HEK293T (cell line): ENCODE measurements at regions not wholly inside any gene's neighbourhood (a gene's known extent, or its start where the extent isn't known, plus 50 kb on each side); places are given as distances from the start of the nearest gene placed in this dataset.

Experiments used
- CTCF ChIA-PET: fragments of 350-600 bp; formaldehyde crosslinking; extraction: SDS; loops from one replicate; lab custom pipeline; 2021; ENCODE audit warnings: antibody characterized with exemption, inconsistent platforms; lab: Yijun Ruan, JAX
- POLR2A ChIA-PET: fragments of 350-600 bp; formaldehyde crosslinking; extraction: SDS; loops from one replicate; lab custom pipeline; 2020; ENCODE audit warnings: antibody characterized with exemption, inconsistent platforms; lab: Yijun Ruan, JAX
- DNase-seq: peaks from one replicate; pipeline ENCODE4 v3.0.0; 2012; ENCODE audit warnings: mixed read lengths; ENCODE audit errors: extremely low spot score
- ARNT ChIP-seq: fragments of 450-650 bp; IDR thresholded peaks from 2 replicates; pipeline ENCODE4 v1.6.1; 2017; ENCODE audit warnings: mild to moderate bottlenecking
- BHLHE40 ChIP-seq: fragments of 450-650 bp; IDR thresholded peaks from 2 replicates; pipeline ENCODE4 v1.6.1; 2016; ENCODE audit warnings: mild to moderate bottlenecking, moderate library complexity, borderline replicate concordance
- CTBP1 ChIP-seq: fragments of 450-650 bp; IDR thresholded peaks from 2 replicates; pipeline ENCODE4 v1.6.1; 2016; ENCODE audit warnings: borderline replicate concordance
- ELF4 ChIP-seq: fragments of 450-650 bp; IDR thresholded peaks from 2 replicates; pipeline ENCODE4 v1.6.1; 2017; ENCODE audit warnings: antibody characterized with exemption
- FOXA1 ChIP-seq: fragments of 450-650 bp; IDR thresholded peaks from 2 replicates; pipeline ENCODE4 v1.6.1; 2016; ENCODE audit warnings: mild to moderate bottlenecking
- FOXK2 ChIP-seq: fragments of 450-650 bp; IDR thresholded peaks from 2 replicates; pipeline ENCODE4 v1.6.1; 2016; ENCODE audit warnings: mild to moderate bottlenecking
- FOXM1 ChIP-seq: fragments of 450-650 bp; IDR thresholded peaks from 2 replicates; pipeline ENCODE4 v1.6.1; 2017; ENCODE audit warnings: mild to moderate bottlenecking, borderline replicate concordance
- HDGF ChIP-seq: fragments of 450-650 bp; IDR thresholded peaks from 2 replicates; pipeline ENCODE4 v1.6.1; 2017; ENCODE audit warnings: antibody characterized with exemption, borderline replicate concordance
- L3MBTL2 ChIP-seq: fragments of 450-650 bp; conservative IDR thresholded peaks from 2 replicates; pipeline ENCODE4 v1.6.1; 2016; ENCODE audit warnings: mild to moderate bottlenecking
- LEF1 ChIP-seq: fragments of 450-650 bp; IDR thresholded peaks from 2 replicates; pipeline ENCODE4 v1.6.1; 2017; ENCODE audit warnings: mild to moderate bottlenecking, borderline replicate concordance
- NFRKB ChIP-seq: fragments of 450-650 bp; IDR thresholded peaks from 2 replicates; pipeline ENCODE4 v1.6.1; 2016; ENCODE audit warnings: mild to moderate bottlenecking, moderate library complexity
- SP1 ChIP-seq: fragments of 450-650 bp; IDR thresholded peaks from 2 replicates; pipeline ENCODE4 v1.6.1; 2017
- SUZ12 ChIP-seq: fragments of 450-650 bp; IDR thresholded peaks from 2 replicates; pipeline ENCODE4 v1.6.1; 2016; ENCODE audit warnings: mild to moderate bottlenecking
- TARDBP ChIP-seq: fragments of 450-650 bp; IDR thresholded peaks from 2 replicates; pipeline ENCODE4 v1.6.1; 2016
- ZNF384 ChIP-seq: fragments of 450-650 bp; IDR thresholded peaks from 2 replicates; pipeline ENCODE4 v1.6.1; 2016
- TF ChIP-seq, protein P1 (sequence below): fragments of 450-650 bp; IDR thresholded peaks from 2 replicates; pipeline ENCODE4 v1.6.1; 2016

DNA sequence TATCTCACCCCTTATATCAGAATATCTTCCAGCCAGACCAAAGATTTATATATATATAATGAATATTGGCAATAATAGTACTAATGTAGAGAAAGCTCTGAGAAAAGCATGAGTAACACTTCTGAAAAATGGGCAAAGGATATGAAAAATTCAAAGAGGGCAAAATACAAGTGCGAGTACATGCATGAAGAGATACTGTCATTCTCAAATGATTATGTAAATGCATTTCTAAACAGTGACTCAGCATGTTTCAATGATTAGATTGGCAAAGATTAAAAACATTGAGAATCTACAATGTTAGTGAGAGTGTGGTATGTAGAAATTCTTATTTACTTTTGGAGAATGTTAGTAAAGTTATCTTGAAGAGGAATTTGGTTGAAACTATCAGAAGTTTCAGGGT lies 118.3 kb upstream of the NEDD4L start:
- POLR2A ChIA-PET = no interaction called here
- CTCF ChIA-PET = no interaction called here
- DNase-seq = no peak
- TF ChIP-seq CTBP1 (no peak), ZNF384 (no peak), L3MBTL2 (no peak), TARDBP (no peak), FOXK2 (no peak), BHLHE40 (no peak)

DNA sequence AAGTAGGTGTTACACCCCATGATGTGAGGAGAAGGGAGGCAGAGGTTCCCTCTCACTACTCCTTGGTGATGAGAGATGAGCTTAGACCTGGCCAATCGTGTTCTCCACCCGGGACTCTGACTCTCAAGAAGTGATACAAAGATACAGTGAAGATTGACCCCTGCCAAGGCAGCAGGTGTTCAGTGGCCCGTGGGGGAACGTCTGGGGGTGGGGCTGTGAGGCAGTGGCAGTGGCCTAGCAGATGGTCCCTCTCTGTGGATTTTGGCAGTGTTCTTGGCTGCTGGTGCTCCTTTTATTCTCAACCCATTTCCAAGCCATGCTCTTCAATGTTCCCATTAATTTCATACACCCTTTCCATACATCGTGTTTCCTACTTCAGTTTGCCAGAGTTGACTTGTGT lies 120.4 kb upstream of the NEDD4L start:
- POLR2A ChIA-PET = no interaction called here
- CTCF ChIA-PET = no interaction called here
- no peak for DNase-seq
- no peak for TF ChIP-seq FOXK2
- TF ChIP-seq FOXM1 = no peak
- TF ChIP-seq FOXA1 = no peak
- TF ChIP-seq ZNF384 = no peak
- TF ChIP-seq NFRKB = no peak
- TF ChIP-seq HDGF = no peak
- TF ChIP-seq ELF4 = no peak
- no peak for TF ChIP-seq SUZ12
- no peak for TF ChIP-seq ARNT
- TF ChIP-seq TARDBP = no peak
- no peak for TF ChIP-seq LEF1
- TF ChIP-seq, protein P1, sequence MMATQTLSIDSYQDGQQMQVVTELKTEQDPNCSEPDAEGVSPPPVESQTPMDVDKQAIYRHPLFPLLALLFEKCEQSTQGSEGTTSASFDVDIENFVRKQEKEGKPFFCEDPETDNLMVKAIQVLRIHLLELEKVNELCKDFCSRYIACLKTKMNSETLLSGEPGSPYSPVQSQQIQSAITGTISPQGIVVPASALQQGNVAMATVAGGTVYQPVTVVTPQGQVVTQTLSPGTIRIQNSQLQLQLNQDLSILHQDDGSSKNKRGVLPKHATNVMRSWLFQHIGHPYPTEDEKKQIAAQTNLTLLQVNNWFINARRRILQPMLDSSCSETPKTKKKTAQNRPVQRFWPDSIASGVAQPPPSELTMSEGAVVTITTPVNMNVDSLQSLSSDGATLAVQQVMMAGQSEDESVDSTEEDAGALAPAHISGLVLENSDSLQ = no peak
- no peak for TF ChIP-seq BHLHE40
- TF ChIP-seq CTBP1 = no peak
- no peak for TF ChIP-seq SP1
- no peak for TF ChIP-seq L3MBTL2

DNA sequence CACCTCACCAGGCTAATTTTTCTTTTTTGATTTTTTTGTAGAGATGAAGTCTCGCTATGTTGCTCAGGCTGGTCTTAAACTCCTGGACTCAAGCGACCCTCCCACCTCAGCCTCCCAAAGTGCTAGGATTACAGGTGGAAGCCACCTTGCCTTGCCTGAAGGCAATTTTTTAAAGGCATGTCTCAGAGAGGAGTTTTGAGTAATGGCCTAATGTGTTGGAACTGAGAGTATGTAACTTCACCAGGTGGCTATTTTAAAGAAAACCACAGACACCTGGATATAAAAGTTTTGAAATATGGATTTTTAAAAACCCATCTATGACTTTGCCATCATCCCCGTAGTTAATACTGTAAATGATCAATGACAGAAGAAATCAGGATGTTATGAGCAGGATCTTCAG lies 119.8 kb upstream of the ATP8B1 start:
- POLR2A ChIA-PET = no interaction called here
- no peak for DNase-seq
- TF ChIP-seq ZNF384 (no peak), NFRKB (no peak), FOXM1 (no peak), HDGF (no peak), TARDBP (no peak), L3MBTL2 (no peak), CTBP1 (no peak), ELF4 (no peak), FOXK2 (no peak), BHLHE40 (no peak), SP1 (no peak), LEF1 (no peak), ARNT (no peak), FOXA1 (no peak), SUZ12 (no peak)
- TF ChIP-seq, protein P1 = no peak
- CTCF ChIA-PET = no interaction called here

DNA sequence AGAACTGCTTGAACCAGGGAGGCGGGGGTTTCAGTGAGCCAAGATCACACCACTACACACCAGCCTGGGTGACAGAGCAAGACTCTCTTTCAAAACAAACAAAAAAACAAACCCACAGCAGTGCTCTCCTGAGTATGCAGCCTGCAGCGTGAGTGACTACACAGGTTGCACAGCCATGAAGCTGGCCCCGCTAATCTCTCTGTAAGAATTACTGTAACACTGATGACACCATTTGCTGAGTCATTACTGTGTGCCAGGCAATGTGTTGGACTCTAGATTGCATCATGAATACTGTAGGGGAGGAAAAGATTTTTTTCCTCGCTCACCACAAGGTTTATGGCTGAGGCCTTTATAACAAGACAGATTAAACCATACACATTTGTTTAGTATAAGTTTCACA lies 118.6 kb upstream of the ATP8B1 start:
- DNase-seq = no peak
- ChIA-PET POLR2A (no interaction called here), CTCF (no interaction called here)
- TF ChIP-seq FOXK2 = no peak
- TF ChIP-seq ARNT = no peak
- TF ChIP-seq ZNF384 = no peak
- TF ChIP-seq L3MBTL2 = no peak
- TF ChIP-seq HDGF = no peak
- TF ChIP-seq, protein P1 = no peak
- TF ChIP-seq CTBP1 = no peak
- TF ChIP-seq NFRKB = no peak
- TF ChIP-seq ELF4 = no peak

DNA sequence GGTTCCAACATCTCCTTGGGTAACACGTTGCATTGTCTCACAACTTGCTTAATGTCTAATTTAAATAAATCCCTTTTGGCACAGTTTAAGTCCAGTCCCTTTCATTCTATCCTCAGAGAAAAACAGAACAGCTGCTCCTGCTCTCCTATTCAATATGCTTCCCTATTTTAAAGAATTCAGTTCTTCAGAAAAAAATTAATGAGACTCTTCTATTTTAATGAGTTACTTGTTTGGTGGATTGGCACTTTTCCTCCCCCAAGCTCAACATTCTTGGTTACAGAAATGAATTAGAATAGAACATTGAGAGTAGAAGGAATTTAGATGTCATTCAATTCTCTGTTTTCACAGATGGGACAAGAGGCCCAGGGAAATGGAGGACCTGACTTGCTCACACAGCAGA lies 116.9 kb upstream of the ATP8B1 start:
- no peak for DNase-seq
- ChIA-PET CTCF (no interaction called here), POLR2A (no interaction called here)
- no peak for TF ChIP-seq TARDBP
- no peak for TF ChIP-seq BHLHE40

DNA sequence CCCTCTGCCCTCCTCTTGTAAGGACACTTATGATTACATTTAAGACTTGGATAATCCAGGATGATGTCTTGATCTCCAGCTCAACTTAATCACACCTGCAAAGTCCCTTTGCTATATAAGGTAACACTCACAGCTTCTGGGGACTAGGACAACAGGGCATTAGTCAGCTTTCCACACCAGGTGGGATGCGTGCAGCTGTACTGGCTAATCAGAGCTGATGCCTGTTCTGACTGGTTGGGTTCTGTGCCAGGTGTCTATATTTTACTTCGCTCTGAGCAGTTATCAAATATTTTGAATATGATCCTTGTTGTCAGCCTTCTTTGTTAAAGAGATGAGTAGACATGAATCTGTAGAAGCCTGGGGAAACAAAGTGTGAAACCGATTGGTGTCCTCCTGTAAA lies 115.5 kb upstream of the ATP8B1 start:
- no peak for TF ChIP-seq BHLHE40
- POLR2A ChIA-PET = no interaction called here
- no peak for DNase-seq
- CTCF ChIA-PET = interaction anchor here (1.1 kb wide), 1 partner anchor 10 kb away, joined by 3 read pairs; no protein-coding TSS in a partner anchor

DNA sequence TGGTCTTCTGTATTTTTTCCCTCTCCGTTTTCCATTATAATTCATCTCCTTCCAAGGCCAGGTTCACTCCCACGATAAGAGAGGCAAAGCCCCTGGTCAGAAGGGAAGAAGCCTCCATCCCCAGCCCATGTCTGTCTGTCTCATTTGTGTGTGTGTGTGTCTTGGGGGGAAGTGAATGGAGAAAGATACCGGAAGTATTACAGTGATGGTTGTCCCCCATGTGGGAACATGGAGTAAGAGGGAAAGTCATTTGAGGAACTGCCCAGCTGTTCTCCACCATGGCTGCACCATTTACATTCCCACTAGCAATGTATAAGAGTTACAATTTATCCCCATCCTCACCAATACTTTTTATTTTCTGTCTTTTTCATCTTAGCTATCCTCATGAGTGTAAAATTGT lies 113.6 kb upstream of the ATP8B1 start:
- ChIA-PET CTCF (no interaction called here), POLR2A (no interaction called here)
- no peak for TF ChIP-seq NFRKB
- TF ChIP-seq, protein P1 = no peak
- no peak for TF ChIP-seq CTBP1
- TF ChIP-seq ZNF384 = no peak
- TF ChIP-seq HDGF = no peak
- no peak for TF ChIP-seq SP1
- no peak for TF ChIP-seq LEF1
- TF ChIP-seq L3MBTL2 = no peak
- TF ChIP-seq FOXM1 = no peak
- no peak for TF ChIP-seq FOXK2
- no peak for TF ChIP-seq BHLHE40
- TF ChIP-seq ARNT = no peak
- no peak for DNase-seq
